ENCODE measurements at regions not wholly inside any gene's neighbourhood (a gene's known extent, or its start where the extent isn't known, plus 50 kb on each side); places are given as distances from the start of the nearest gene placed in this dataset.

GRCh38 chr7:132072873-132073272 lies 503.4 kb downstream of the PLXNA4 start:
- CTCF ChIA-PET = interaction anchor here (0.6 kb wide), 1 partner anchor 18 kb away, joined by 3 read pairs; no protein-coding TSS in a partner anchor
- no peaks in the 10 kb centered on the region for H3K9me2 ChIP-seq

More at GRCh38 chr7:132072873-132073272, 503.4 kb downstream of the PLXNA4 start:
- Histone ChIP-seq H4K20me1 (ENCODE audit: insufficient read depth) (no peaks in the 10 kb centered on the region), H3K79me2 (ENCODE audit: insufficient read depth) (peaks cover 6% of the 10 kb centered on the region; the same call in 1 of the 2 replicates), H3F3A (replicated peaks; ENCODE audit: insufficient read depth) (peaks cover 17% of the 10 kb centered on the region), H3K27ac (ENCODE audit: low read depth in 2 of 2, low read length in 1 of 2) (no peak overlapping the region; a peak in 1 of 4 replicates), H3K36me3 (replicated peaks in 1 of 2; ENCODE audit: control insufficient read depth in 1 of 2, insufficient read depth in 2 of 2, low read length in 1 of 2) (no peaks in the 10 kb centered on the region), H3K4me1 (ENCODE audit: control insufficient read depth in 1 of 2, insufficient read depth in 2 of 2, low read depth in 1 of 2, low read length in 1 of 2) (peaks cover 10 to 11% of the 10 kb centered on the region in 2 experiments; a peak in 3 of 4 replicates), H3K4me3 (ENCODE audit: low read depth in 2 of 2, low read length in 1 of 2) (no peak overlapping the region), H3K4me2 (no peak overlapping the region), H3K27me3 (ENCODE audit: insufficient read depth) (no peaks in the 10 kb centered on the region), H3K9me3 (no peaks in the 10 kb centered on the region), H3K9ac (no peak overlapping the region), H2AFZ (ENCODE audit: low read depth) (no peak overlapping the region)
- no peak for TF ChIP-seq RCOR1 (IDR thresholded peaks at IDR 0.05; ENCODE audit: low read length)
- no peak for TF ChIP-seq TAF1 (IDR thresholded peaks at IDR 0.05; ENCODE audit: borderline replicate concordance, low read depth, low read length)
- no peak for TF ChIP-seq YY1 (IDR thresholded peaks at IDR 0.05; ENCODE audit: low read depth)
- no peak for TF ChIP-seq MXI1 (IDR thresholded peaks at IDR 0.05; ENCODE audit: low read depth, low read length)
- TF ChIP-seq GABPA (IDR thresholded peaks at IDR 0.05; ENCODE audit: low read depth) = no peak
- TF ChIP-seq RXRA (IDR thresholded peaks at IDR 0.05; ENCODE audit: borderline replicate concordance, low read depth) = no peak
- TF ChIP-seq, protein P1, sequence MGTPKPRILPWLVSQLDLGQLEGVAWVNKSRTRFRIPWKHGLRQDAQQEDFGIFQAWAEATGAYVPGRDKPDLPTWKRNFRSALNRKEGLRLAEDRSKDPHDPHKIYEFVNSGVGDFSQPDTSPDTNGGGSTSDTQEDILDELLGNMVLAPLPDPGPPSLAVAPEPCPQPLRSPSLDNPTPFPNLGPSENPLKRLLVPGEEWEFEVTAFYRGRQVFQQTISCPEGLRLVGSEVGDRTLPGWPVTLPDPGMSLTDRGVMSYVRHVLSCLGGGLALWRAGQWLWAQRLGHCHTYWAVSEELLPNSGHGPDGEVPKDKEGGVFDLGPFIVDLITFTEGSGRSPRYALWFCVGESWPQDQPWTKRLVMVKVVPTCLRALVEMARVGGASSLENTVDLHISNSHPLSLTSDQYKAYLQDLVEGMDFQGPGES (IDR thresholded peaks at IDR 0.05; ENCODE audit: low read depth, low read length) = no peak
- no peak for TF ChIP-seq CTCF (IDR thresholded peaks at IDR 0.05)
- TF ChIP-seq PBX3 (IDR thresholded peaks at IDR 0.05) = no peak
- no peak for TF ChIP-seq TEAD4 (IDR thresholded peaks at IDR 0.05; ENCODE audit: borderline replicate concordance, insufficient read depth)
- TF ChIP-seq USF2 (IDR thresholded peaks at IDR 0.05; ENCODE audit: borderline replicate concordance, low read depth, low read length) = no peak
- no peak for TF ChIP-seq EP300 (IDR thresholded peaks at IDR 0.05; ENCODE audit: borderline replicate concordance in 1 of 2, low read depth in 1 of 2, low read length in 1 of 2)
- no peak for TF ChIP-seq ELF1 (IDR thresholded peaks at IDR 0.05)
- no peak for TF ChIP-seq GATA2 (CRISPR knock-in tag; IDR thresholded peaks at IDR 0.05)
- no peak for TF ChIP-seq JUND (IDR thresholded peaks at IDR 0.05)
- TF ChIP-seq MEF2A (IDR thresholded peaks at IDR 0.05; ENCODE audit: borderline replicate concordance, low read depth) = no peak
- DNase-seq = no peak
- POLR2A ChIA-PET = no interaction called here

Data from SK-N-SH (cell line).